Prostate gland (tissue), 2 donors: ENCODE measurements at regions not wholly inside any gene's neighbourhood (a gene's known extent, or its start where the extent isn't known, plus 50 kb on each side); places are given as distances from the start of the nearest gene placed in this dataset.

Experiments
- DNase-seq: peaks from one replicate; pipeline ENCODE4 v3.0.0-alpha.2; 2019; ENCODE audit warnings: low spot score
- H3K27ac ChIP-seq, 2 donors: fragments of 200-600 bp; sonication (generic); 2 replicates each; pipeline ENCODE4 v1.5.1; 2017 to 2019
- H3K27me3 ChIP-seq: fragments of 200-600 bp; sonication (generic); replicated peaks from 2 replicates; pipeline ENCODE4 v1.5.1; 2019; ENCODE audit not compliant: insufficient read depth
- H3K36me3 ChIP-seq, 2 donors: fragments of 200-600 bp; sonication (generic); 1 replicate in 1 of 2; 2 replicates in 1 of 2; pipeline versions ENCODE4 v1.5.1 to v1.8.1; 2017 to 2019
- H3K4me1 ChIP-seq: fragments of 200-600 bp; sonication (generic); replicated peaks from 2 replicates; pipeline ENCODE4 v1.5.1; 2019
- H3K4me3 ChIP-seq, 2 donors: fragments of 200-600 bp; sonication (generic); 2 replicates each; pipeline ENCODE4 v1.5.1; 2017 to 2019
- H3K9me3 ChIP-seq: fragments of 200-600 bp; sonication (generic); 2 replicates; pipeline ENCODE4 v1.5.1; 2017
- CTCF ChIP-seq, 4 experiments: fragments of 200-600 bp in 2 of 4; fragments of 450-650 bp in 2 of 4; sonication (generic) in 2 of 4; IDR thresholded peaks; 1 replicate in 3 of 4; 2 replicates in 1 of 4; pipeline ENCODE4 v1.5.1; 2016 to 2019; ENCODE audit warnings: antibody characterized with exemption in 4 of 4, mild to moderate bottlenecking in 2 of 4, moderate library complexity in 2 of 4
- POLR2A ChIP-seq: fragments of 450-650 bp; IDR thresholded peaks from one replicate; pipeline ENCODE4 v1.6.1; 2016; ENCODE audit warnings: antibody characterized with exemption, mild to moderate bottlenecking
- POLR2AphosphoS5 ChIP-seq: sonication (generic); formaldehyde crosslinking; IDR thresholded peaks from one replicate; pipeline ENCODE4 v1.6.1; 2017; ENCODE audit warnings: antibody characterized with exemption
- WGBS: methylation state at CpG from one replicate; pipeline ENCODE4 v1.1.5; 2018; 5-methylcytosine and 5-hydroxymethylcytosine counted together
- intact Hi-C: fragments of 100-400 bp; cut with DNase I; formaldehyde crosslinking; loops from one replicate; pipeline ENCODE4 v1.14.2; 2022

DNA sequence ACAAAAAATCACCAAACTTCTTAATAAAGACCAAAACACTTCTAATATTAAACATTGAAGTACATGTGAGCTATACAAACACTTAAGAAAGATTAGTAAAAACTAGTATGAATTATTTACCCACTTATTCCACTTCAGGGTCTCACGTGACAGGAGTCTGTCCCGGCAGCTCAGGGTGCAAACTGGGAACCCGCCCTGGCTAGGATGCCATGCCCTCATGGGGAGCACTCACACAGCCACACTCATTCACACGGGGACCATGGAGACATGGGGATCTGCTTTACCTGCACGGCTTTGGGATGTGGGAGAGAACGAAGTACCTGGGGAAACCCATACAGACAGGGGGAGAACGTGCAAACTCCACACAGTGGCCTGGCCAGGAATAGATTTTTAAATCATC is 179.3 kb upstream of the UBE3A start:
- no peaks in the 10 kb centered on the region for H3K27me3 ChIP-seq
- no peak overlapping the region for H3K4me3 ChIP-seq
- no peak overlapping the region for H3K27ac ChIP-seq
- H3K36me3 ChIP-seq: no peaks in the 10 kb centered on the region
- 84% methylated on average over 7 of the region's 7 CpGs for WGBS
- no peak for TF ChIP-seq CTCF (IDR thresholded peaks at IDR 0.05)
- no peak for TF ChIP-seq POLR2A
- no peak for TF ChIP-seq POLR2AphosphoS5
- H3K9me3 ChIP-seq: no peaks in the 10 kb centered on the region
- intact Hi-C loops: no loop called here
- no peak for DNase-seq
- no peaks in the 10 kb centered on the region for H3K4me1 ChIP-seq

DNA sequence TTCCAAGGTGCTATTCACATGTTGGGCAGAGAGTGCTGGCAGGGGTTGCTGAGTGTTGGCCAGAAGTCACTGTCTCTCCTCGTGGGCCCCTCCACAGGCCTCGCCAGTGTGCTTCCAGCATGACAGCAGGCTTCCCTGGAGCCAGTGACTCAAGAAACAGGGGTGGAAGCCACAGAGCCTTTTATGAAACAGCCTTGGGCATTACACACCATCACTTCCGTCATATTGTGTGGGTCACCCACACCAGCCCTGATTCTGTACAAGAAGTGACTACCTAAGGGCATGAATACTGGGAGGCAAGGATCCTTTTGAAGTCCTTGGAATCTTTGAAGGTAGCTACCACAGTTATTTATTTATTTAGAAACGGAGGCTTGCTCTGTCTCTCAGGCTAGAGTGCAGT is 177.6 kb upstream of the UBE3A start:
- H3K4me1 ChIP-seq: no peaks in the 10 kb centered on the region
- 75% methylated on average over 4 of the region's 4 CpGs for WGBS
- TF ChIP-seq POLR2AphosphoS5: no peak
- no peak for TF ChIP-seq CTCF (IDR thresholded peaks at IDR 0.05)
- no peak for TF ChIP-seq POLR2A
- no peaks in the 10 kb centered on the region for H3K27me3 ChIP-seq
- H3K36me3 ChIP-seq: no peaks in the 10 kb centered on the region
- intact Hi-C loops: no loop called here
- H3K9me3 ChIP-seq: no peaks in the 10 kb centered on the region
- DNase-seq: no peak
- no peak overlapping the region for H3K27ac ChIP-seq
- H3K4me3 ChIP-seq: no peak overlapping the region

DNA sequence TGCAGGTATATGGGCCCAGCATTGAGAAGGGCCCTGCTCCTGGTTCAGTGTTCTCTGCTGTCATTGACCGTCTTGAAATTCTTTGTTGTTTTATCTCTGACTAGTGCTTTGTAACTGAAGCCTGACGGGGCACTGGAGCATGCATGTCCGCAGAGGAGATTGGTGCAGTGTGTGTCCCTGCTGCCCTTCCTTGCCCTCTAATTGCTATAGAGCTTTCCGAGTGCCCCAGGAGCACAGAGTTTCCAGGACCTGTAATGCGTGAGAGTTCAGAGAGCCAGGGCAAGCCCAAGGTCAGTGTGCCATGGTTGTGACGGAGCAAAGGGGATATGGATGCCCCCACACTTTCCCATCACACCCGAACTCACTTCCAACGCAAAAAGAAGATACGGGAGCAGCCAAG is 174.3 kb upstream of the UBE3A start:
- Histone ChIP-seq H3K4me3 (no peak overlapping the region), H3K27ac (no peak overlapping the region), H3K4me1 (no peaks in the 10 kb centered on the region), H3K9me3 (no peaks in the 10 kb centered on the region), H3K27me3 (no peaks in the 10 kb centered on the region), H3K36me3 (no peaks in the 10 kb centered on the region)
- TF ChIP-seq POLR2A (no peak), CTCF (IDR thresholded peaks at IDR 0.05) (no peak), POLR2AphosphoS5 (no peak)
- intact Hi-C loops: no loop called here
- no peak for DNase-seq
- 86% methylated on average over 9 of the region's 9 CpGs for WGBS

GRCh38 chr15:25611603-25612002 is 172.8 kb upstream of the UBE3A start:
- H3K9me3 ChIP-seq: no peaks in the 10 kb centered on the region
- no peaks in the 10 kb centered on the region for H3K36me3 ChIP-seq
- no peaks in the 10 kb centered on the region for H3K4me1 ChIP-seq
- no peak for TF ChIP-seq CTCF (IDR thresholded peaks at IDR 0.05)
- no peak for TF ChIP-seq POLR2A
- no peak for TF ChIP-seq POLR2AphosphoS5
- no peak overlapping the region for H3K27ac ChIP-seq
- no peak for DNase-seq
- 59% methylated on average over 4 of the region's 4 CpGs for WGBS
- H3K27me3 ChIP-seq: no peaks in the 10 kb centered on the region
- intact Hi-C loops: no loop called here
- no peak overlapping the region for H3K4me3 ChIP-seq

DNA sequence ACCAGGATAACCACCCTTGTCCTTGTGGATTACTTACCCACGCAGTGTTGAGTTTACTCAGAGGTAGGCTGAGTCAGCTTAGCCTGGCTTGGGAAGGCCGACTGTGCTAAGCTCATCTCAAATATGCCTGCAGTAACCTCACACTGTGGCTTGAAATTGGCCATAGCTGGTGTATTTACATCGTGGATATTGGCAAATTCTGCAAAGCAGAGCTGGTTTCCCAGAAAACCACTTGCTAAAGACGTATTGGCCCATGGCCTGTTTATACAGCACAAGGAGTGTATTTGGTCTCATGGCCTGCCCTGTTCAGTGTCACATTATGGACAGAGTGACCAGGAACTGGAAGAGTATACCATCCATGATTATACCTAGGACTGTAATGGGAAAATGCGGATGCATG is 170.5 kb upstream of the UBE3A start:
- H3K27ac ChIP-seq: no peak overlapping the region
- no peaks in the 10 kb centered on the region for H3K9me3 ChIP-seq
- TF ChIP-seq POLR2AphosphoS5: no peak
- no peak for TF ChIP-seq POLR2A
- TF ChIP-seq CTCF (IDR thresholded peaks at IDR 0.05): no peak
- no peaks in the 10 kb centered on the region for H3K27me3 ChIP-seq
- H3K4me1 ChIP-seq: no peaks in the 10 kb centered on the region
- H3K4me3 ChIP-seq: no peak overlapping the region
- no peak for DNase-seq
- intact Hi-C loops: no loop called here
- whole genome bisulfite sequencing: 87% methylated on average over 5 of the region's 5 CpGs
- no peaks in the 10 kb centered on the region for H3K36me3 ChIP-seq
